Neural crest cell (in vitro differentiated cells): ENCODE measurements at regions not wholly inside any gene's neighbourhood (a gene's known extent, or its start where the extent isn't known, plus 50 kb on each side); places are given as distances from the start of the nearest gene placed in this dataset.
A peak's percentile ranks its signal among the peaks of the same experiment; 100 is the strongest.
"Not testable (repeated sequence)": the region's sequence is repeated elsewhere in the genome, so short reads cannot be mapped to it uniquely, and the experiment has no call there.

Source experiments
- DNase-seq: peaks from one replicate; pipeline ENCODE4 v3.0.0; 2021; ENCODE audit warnings: low read depth, mixed read lengths, low spot score
- H3K27ac Mint-ChIP-seq: one replicate; pipeline ENCODE4 v1.8.0; 2021; ENCODE audit warnings: mild to moderate bottlenecking, mixed read lengths; ENCODE audit not compliant: unreplicated experiment
- H3K27me3 Mint-ChIP-seq: 2 replicates; pipeline ENCODE4 v1.8.0; 2021; ENCODE audit warnings: low read depth, mild to moderate bottlenecking, mixed read lengths
- H3K36me3 Mint-ChIP-seq: 2 replicates; pipeline ENCODE4 v1.8.0; 2021; ENCODE audit warnings: low read depth, mild to moderate bottlenecking, mixed read lengths
- H3K4me1 Mint-ChIP-seq: 2 replicates; pipeline ENCODE4 v1.8.0; 2021; ENCODE audit warnings: mixed read lengths
- H3K4me3 Mint-ChIP-seq: one replicate; pipeline ENCODE4 v1.8.0; 2021; ENCODE audit warnings: mild to moderate bottlenecking, mixed read lengths
- H3K9me3 Mint-ChIP-seq: 2 replicates; pipeline ENCODE4 v1.8.0; 2021; ENCODE audit warnings: mixed read lengths
- TF ChIP-seq, protein P1 (sequence below): fragments of 200-600 bp; sonication (generic); conservative IDR thresholded peaks from 2 replicates; pipeline ENCODE4 v1.5.0; 2021; ENCODE audit warnings: antibody characterized with exemption, mild to moderate bottlenecking

DNA sequence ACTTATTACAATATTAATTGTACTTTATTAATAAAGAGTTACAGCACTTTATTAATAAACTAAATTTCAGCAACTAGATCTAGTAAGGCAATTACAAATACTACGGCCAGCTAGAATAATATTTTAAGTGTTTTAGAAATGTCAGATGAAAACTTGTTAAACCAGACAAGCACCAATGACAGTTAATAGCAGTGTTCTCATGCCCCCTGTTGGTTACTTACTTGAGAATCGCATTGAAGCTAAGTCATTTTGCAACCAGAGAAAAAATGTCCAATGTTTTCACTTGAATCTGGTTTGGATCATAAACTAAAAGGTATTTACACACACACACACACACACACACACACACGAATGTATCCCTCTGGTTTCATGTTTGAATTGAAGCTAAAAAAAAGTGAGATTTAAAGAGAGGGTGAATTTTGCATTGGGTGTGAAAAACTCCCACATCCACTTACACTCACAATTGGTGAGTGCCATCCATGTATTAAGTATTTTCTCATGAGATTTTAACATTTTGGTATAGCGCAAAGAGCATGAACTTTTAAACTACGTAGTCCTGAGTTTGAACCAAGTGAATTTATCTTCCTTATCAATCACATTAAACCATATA lies 347.7 kb downstream of the ZBBX start:
- no peaks in the 10 kb centered on the region for H3K9me3 Mint-ChIP-seq
- no peaks in the 10 kb centered on the region for H3K36me3 Mint-ChIP-seq
- TF ChIP-seq, protein P1, sequence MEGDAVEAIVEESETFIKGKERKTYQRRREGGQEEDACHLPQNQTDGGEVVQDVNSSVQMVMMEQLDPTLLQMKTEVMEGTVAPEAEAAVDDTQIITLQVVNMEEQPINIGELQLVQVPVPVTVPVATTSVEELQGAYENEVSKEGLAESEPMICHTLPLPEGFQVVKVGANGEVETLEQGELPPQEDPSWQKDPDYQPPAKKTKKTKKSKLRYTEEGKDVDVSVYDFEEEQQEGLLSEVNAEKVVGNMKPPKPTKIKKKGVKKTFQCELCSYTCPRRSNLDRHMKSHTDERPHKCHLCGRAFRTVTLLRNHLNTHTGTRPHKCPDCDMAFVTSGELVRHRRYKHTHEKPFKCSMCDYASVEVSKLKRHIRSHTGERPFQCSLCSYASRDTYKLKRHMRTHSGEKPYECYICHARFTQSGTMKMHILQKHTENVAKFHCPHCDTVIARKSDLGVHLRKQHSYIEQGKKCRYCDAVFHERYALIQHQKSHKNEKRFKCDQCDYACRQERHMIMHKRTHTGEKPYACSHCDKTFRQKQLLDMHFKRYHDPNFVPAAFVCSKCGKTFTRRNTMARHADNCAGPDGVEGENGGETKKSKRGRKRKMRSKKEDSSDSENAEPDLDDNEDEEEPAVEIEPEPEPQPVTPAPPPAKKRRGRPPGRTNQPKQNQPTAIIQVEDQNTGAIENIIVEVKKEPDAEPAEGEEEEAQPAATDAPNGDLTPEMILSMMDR, result peak; percentile 82
- no peak for DNase-seq
- no peak overlapping the region for H3K27ac Mint-ChIP-seq
- no peak overlapping the region for H3K4me3 Mint-ChIP-seq
- no peaks in the 10 kb centered on the region for H3K27me3 Mint-ChIP-seq
- peaks cover 7% of the 10 kb centered on the region for H3K4me1 Mint-ChIP-seq

DNA sequence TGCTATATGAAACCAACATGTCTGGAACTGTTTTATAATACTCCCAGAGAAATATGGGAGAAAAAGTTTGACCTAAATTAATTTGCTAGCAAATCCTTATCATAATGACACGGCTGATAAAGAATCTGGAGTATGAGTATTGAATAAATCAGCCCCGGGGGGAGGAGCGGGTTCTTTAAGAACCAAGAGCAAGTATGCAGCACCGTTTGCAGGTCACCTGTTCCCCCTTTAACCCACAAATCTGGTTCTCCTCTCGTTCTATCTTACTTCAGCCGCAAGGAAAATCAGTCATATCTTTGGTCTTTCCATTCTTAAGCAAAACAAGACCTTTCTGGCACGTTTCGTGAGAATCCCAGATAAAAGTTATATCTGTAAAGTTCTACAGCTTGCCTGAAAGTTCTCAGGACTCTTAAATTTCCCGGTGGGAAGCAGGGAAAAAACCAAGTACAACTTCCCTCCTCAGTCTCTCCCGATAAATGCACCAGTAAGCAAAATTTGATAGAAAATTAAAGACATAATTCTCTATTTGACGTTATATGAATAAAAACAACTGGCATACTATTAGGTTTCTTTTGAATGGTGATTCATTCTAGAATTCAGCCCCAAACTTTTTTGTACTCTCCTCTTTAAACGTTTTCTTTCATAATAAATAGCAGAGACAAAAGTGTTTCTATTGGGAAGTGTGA lies 348.6 kb downstream of the ZBBX start:
- Mint-ChIP-seq H3K4me3 (no peak overlapping the region), H3K4me1 (peaks cover 7% of the 10 kb centered on the region), H3K9me3 (no peaks in the 10 kb centered on the region), H3K27me3 (no peaks in the 10 kb centered on the region), H3K36me3 (no peaks in the 10 kb centered on the region), H3K27ac (no peak overlapping the region)
- DNase-seq, result no peak
- TF ChIP-seq, protein P1, result no peak

DNA sequence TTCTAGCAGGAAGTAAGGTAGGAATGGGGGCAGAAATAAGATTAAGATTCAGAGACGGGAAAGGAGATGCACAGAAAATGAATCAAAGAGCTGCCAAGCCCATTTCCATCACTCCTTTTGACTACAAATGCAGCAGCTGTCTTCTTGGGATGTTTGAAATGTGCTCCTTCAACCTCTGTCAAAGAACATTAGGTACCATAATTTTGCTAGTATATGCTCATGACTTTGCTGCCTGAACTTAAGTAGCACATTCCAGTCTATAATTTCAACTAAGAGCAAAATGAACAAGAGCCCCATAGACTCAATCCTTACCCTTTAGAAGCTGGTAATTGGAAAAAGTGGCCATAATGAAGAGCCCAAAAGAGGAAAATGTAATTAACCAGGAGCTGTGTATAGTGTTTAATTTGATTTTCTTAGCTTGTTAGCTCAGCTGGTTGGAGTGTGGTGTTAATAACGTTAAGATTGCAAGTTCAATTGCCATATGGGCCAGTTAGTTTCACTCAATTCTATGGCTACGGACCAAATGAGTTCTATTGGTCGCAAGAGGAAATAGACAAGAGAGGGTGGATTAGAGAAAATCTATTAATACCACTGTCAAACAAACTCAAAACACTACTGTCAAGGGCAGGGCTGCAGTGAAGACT lies 349.9 kb downstream of the ZBBX start:
- TF ChIP-seq, protein P1, result no peak
- Mint-ChIP-seq H3K36me3 (no peaks in the 10 kb centered on the region), H3K27ac (no peak overlapping the region), H3K27me3 (no peaks in the 10 kb centered on the region), H3K4me3 (no peak overlapping the region), H3K4me1 (peaks cover 7% of the 10 kb centered on the region), H3K9me3 (no peaks in the 10 kb centered on the region)
- DNase-seq, result no peak

DNA sequence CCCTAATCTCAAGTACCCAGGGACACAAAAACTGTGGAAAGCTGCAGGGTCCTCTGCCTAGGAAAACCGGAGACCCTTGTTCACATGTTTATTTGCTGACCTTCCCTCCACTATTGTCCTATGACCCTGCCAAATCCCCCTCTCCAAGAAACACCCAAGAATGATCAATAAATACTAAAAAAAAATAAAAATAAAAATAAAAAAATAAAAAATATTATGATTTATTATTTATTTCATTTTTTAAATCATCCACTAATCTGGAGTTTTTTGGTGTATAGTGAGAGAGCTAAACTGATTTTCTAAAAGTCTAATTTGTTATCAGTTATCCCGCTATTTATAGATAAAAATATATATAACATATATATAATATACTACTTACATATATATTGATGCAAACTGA lies 360.6 kb downstream of the ZBBX start:
- DNase-seq, H3K36me3 Mint-ChIP-seq, H3K9me3 Mint-ChIP-seq, H3K4me1 Mint-ChIP-seq, H3K4me3 Mint-ChIP-seq, H3K27ac Mint-ChIP-seq, H3K27me3 Mint-ChIP-seq: not testable (repeated sequence)

DNA sequence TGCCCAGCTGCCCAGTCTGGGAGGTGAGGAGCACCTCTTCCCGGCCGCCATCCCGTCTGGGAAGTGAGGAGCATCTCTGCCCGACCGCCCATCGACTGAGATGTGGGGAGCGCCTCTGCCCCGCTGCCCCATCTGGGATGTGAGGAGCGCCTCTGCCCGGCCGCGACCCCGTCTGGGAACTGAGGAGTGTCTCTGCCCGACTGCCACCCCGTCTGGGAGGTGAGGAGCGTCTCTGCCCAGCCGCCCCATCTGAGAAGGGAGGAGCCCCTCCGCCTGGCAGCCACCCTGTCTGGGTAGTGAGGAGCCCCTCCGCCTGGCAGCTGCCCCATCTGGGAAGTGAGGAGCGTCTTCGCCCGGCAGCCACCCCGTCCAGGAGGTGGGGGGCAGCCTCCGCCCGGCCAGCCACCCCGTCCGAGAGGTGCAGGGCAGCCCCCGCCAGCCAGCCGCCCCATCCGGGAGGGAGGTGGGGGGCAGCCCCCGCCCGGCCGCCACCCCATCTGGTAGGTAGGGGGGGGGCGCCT lies 361.4 kb downstream of the ZBBX start:
- not testable (repeated sequence) for DNase-seq, H3K4me1 Mint-ChIP-seq, H3K27ac Mint-ChIP-seq, H3K4me3 Mint-ChIP-seq, H3K36me3 Mint-ChIP-seq, H3K9me3 Mint-ChIP-seq, H3K27me3 Mint-ChIP-seq

DNA sequence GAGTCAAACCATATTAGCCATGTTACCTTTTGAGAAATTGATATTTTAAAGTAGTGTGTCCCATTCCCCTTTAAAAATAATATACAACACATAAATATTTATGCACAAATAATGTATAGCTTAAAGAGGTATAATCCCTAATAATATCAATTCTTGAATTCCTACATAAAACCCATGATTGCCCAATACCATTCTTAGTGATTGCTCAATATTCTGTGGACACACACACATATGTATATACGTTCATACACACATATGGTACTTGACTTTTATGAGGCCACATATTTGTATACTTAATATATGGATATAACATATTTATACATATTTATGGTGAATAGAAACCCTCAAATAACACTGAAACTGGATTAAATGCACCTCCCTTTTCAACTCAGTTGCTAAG lies 367.4 kb downstream of the ZBBX start:
- Mint-ChIP-seq H3K9me3 (peaks cover 9% of the 10 kb centered on the region), H3K27me3 (no peaks in the 10 kb centered on the region)

More for the DNA sequence above, 367.4 kb downstream of the ZBBX start:
- Mint-ChIP-seq H3K27ac (no peak overlapping the region), H3K4me3 (no peak overlapping the region), H3K36me3 (no peaks in the 10 kb centered on the region), H3K4me1 (no peaks in the 10 kb centered on the region)
- TF ChIP-seq, protein P1, result no peak
- DNase-seq, result no peak
